ENCODE measurements at regions not wholly inside any gene's neighbourhood (a gene's known extent, or its start where the extent isn't known, plus 50 kb on each side); places are given as distances from the start of the nearest gene placed in this dataset.

GRCh38 chr1:230574502-230574901 is 67.8 kb upstream of the COG2 start:
- H3K9me3 ChIP-seq (ENCODE audit: severe bottlenecking) = no peaks in the 10 kb centered on the region
- no peak for ATAC-seq (ENCODE audit: low read depth)
- TF ChIP-seq, protein P1, sequence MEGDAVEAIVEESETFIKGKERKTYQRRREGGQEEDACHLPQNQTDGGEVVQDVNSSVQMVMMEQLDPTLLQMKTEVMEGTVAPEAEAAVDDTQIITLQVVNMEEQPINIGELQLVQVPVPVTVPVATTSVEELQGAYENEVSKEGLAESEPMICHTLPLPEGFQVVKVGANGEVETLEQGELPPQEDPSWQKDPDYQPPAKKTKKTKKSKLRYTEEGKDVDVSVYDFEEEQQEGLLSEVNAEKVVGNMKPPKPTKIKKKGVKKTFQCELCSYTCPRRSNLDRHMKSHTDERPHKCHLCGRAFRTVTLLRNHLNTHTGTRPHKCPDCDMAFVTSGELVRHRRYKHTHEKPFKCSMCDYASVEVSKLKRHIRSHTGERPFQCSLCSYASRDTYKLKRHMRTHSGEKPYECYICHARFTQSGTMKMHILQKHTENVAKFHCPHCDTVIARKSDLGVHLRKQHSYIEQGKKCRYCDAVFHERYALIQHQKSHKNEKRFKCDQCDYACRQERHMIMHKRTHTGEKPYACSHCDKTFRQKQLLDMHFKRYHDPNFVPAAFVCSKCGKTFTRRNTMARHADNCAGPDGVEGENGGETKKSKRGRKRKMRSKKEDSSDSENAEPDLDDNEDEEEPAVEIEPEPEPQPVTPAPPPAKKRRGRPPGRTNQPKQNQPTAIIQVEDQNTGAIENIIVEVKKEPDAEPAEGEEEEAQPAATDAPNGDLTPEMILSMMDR (IDR thresholded peaks at IDR 0.05; ENCODE audit: poor library complexity, severe bottlenecking) = no peak

GRCh38 chr1:230573658-230574057 is 68.6 kb upstream of the COG2 start:
- no peaks in the 10 kb centered on the region for H3K36me3 ChIP-seq (ENCODE audit: low read depth)
- no peaks in the 10 kb centered on the region for H3K9me3 ChIP-seq (ENCODE audit: severe bottlenecking)
- H3K27ac ChIP-seq (ENCODE audit: poor library complexity, severe bottlenecking) = no peak overlapping the region
- H3K4me1 ChIP-seq (ENCODE audit: insufficient read depth, poor library complexity, severe bottlenecking) = peaks cover 25% of the 10 kb centered on the region
- H3K4me3 ChIP-seq (ENCODE audit: severe bottlenecking) = no peak overlapping the region
- ATAC-seq (ENCODE audit: low read depth) (no peak), DNase-seq (ENCODE audit: low spot score) (no peak)
- TF ChIP-seq, protein P1 (IDR thresholded peaks at IDR 0.05; ENCODE audit: poor library complexity, severe bottlenecking) = no peak
- no peaks in the 10 kb centered on the region for H3K27me3 ChIP-seq (ENCODE audit: insufficient read depth, poor library complexity, severe bottlenecking)

More at GRCh38 chr1:230574502-230574901, 67.8 kb upstream of the COG2 start:
- DNase-seq (ENCODE audit: low spot score) = no peak
- Histone ChIP-seq H3K4me1 (ENCODE audit: insufficient read depth, poor library complexity, severe bottlenecking) (peaks cover 25% of the 10 kb centered on the region), H3K27me3 (ENCODE audit: insufficient read depth, poor library complexity, severe bottlenecking) (no peaks in the 10 kb centered on the region), H3K36me3 (ENCODE audit: low read depth) (no peaks in the 10 kb centered on the region), H3K27ac (ENCODE audit: poor library complexity, severe bottlenecking) (no peak overlapping the region), H3K4me3 (ENCODE audit: severe bottlenecking) (no peak overlapping the region)

DNA sequence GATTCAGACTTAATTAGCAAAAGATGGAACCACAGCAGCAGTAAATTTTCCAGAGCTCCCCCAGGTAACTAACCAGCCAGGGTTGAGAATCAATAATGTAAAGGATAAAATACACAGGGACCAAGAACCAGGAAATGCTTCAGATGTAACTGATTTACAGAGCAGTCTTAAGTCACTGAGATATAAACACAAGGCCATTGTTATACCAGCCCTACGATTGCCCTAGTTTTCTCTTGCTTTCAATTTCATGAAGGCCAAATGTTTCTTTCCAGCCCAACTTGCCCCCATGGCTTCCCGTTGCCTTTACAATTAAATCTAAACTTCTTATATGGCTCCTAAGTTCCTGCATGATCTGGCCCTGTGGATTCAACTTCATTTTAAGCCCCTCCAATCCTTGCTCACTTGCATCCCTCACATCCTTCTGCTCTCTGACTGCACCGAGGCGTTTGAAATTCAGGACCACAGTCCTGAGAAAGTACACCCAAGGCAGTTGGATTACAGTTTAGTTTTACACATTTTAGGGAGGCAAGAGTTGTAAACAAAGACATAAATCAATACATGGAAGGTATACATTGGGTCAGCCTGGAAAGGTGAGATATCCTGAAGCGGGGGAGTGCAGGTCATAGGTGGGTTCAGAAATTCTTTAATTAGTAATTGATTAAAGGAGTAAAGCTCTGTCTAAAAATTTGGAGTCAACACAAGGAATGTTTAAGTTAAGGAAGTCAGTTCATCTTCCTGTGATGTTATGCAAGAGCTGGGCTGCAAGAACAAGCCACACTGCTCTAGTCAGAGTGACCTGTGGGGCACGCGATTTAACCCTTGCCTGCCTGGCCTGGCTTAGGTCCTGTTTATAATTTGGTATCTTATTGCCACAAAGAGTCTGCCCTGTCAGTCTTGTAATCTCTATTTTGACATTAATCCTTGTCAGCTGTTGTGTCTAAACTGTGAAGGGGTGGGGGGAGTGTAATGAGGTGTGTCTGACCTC is 69.9 kb upstream of the COG2 start:
- peaks cover 36% of the 10 kb centered on the region for H3K4me1 ChIP-seq (ENCODE audit: insufficient read depth, poor library complexity, severe bottlenecking)
- ATAC-seq (ENCODE audit: low read depth) (peak; percentile 50; the same call in 1 of the 3 replicates), DNase-seq (ENCODE audit: low spot score) (no peak)
- H3K27ac ChIP-seq (ENCODE audit: poor library complexity, severe bottlenecking) = peak overlapping the region; percentile 22
- no peaks in the 10 kb centered on the region for H3K9me3 ChIP-seq (ENCODE audit: severe bottlenecking)
- H3K36me3 ChIP-seq (ENCODE audit: low read depth) = no peaks in the 10 kb centered on the region
- no peaks in the 10 kb centered on the region for H3K27me3 ChIP-seq (ENCODE audit: insufficient read depth, poor library complexity, severe bottlenecking)
- TF ChIP-seq, protein P1 (IDR thresholded peaks at IDR 0.05; ENCODE audit: poor library complexity, severe bottlenecking) = no peak
- H3K4me3 ChIP-seq (ENCODE audit: severe bottlenecking) = no peak overlapping the region

DNA sequence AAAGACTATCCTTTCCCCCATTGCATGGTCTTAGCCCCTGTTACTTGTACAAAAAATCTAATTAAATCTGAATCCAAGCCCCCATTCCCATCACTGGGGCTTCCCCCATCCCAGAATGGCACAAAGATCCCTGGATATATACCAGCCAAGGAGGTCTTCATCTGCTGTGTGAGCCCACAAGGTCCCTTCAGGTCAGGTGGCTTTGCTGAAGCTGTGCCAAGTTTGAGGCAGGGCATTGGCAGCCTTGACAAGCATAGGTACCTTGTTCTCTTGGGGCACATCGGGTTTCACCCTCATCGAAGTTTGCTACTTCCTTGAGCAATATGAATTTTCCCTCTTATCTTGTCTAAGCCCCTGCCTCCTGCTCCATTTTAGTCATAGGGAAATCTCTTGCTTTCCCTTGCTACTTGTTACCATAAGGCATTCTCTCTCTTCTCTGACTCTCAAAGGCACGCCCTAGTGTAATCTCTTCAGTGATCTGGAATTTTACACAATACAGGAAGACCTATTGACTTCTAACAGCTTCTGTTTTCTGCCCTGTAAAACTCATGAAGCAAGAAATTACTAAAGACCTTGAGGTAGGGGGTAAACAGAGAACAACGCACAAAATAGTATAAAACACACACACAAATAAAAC is 71.4 kb upstream of the COG2 start:
- peak; percentile 62; the same call in 2 of the 3 replicates for ATAC-seq (ENCODE audit: low read depth)
- H3K27me3 ChIP-seq (ENCODE audit: insufficient read depth, poor library complexity, severe bottlenecking) = no peaks in the 10 kb centered on the region
- no peaks in the 10 kb centered on the region for H3K9me3 ChIP-seq (ENCODE audit: severe bottlenecking)
- no peaks in the 10 kb centered on the region for H3K36me3 ChIP-seq (ENCODE audit: low read depth)
- TF ChIP-seq, protein P1 (IDR thresholded peaks at IDR 0.05; ENCODE audit: poor library complexity, severe bottlenecking) = no peak
- H3K27ac ChIP-seq (ENCODE audit: poor library complexity, severe bottlenecking) = no peak overlapping the region
- peaks cover 38% of the 10 kb centered on the region for H3K4me1 ChIP-seq (ENCODE audit: insufficient read depth, poor library complexity, severe bottlenecking)
- DNase-seq (ENCODE audit: low spot score) = no peak
- no peak overlapping the region for H3K4me3 ChIP-seq (ENCODE audit: severe bottlenecking)

Measured in RWPE2 (cell line).